ENCODE measurements at regions not wholly inside any gene's neighbourhood (a gene's known extent, or its start where the extent isn't known, plus 50 kb on each side); places are given as distances from the start of the nearest gene placed in this dataset.

DNA sequence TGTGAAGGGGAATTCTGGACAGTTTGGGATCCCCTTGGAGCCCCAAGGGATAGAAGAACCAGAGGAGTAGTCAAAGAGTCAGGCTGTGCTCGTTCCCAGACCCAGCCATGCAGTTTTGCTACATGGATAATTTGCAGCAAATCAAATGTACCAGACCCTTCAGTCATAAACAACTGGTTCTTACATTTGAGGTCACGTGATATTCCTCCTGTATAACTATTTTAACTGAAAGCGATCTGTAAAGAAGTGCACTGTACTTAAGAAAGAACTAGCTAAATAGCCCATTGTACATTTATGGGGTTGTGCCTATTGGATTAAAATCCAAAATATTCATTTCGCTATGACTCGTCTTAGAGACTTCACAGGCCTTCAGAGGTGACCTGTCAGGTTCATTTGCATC, 550.2 kb upstream of the TENM3 start:
- intact Hi-C loops (cut with micrococcal nuclease; ENCODE audit: unreplicated experiment): no loop called here
- 8% methylated on average over 5 of the region's 5 CpGs for WGBS (ENCODE audit: insufficient coverage, insufficient replicate concordance, low lambda C conversion rate, missing lambda C conversion rate)
- no TSS peak for BruUV-seq (replicated peaks)

DNA sequence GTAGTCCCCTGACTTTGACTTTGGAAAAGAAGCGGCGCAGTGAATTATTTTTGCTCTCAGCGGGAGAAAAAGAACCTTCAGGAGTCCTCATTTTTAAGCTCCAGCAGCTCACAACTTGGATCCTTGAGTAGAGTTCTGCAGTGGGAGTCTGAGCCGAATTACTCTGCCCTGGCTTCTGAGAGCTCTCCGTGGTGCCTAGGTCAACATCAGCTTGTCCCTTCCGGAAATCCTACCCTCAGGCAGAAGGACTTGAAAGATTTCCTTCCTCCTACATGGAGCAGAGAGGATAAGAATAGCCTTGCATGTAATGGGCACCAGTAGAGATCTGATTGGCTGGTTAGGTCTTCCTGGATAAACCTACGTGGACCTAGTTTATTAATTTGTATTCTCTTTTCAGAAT, 549.7 kb upstream of the TENM3 start:
- Histone ChIP-seq H3K4me3 (no peak overlapping the region), H3K9ac (ENCODE audit: control insufficient read depth, insufficient read depth, low read length) (no peak overlapping the region), H3K4me2 (ENCODE audit: control insufficient read depth, insufficient read depth) (no peak overlapping the region), H3K36me3 (ENCODE audit: control insufficient read depth in 2 of 2, insufficient read depth in 2 of 2, low read length in 1 of 2) (no peaks in the 10 kb centered on the region), H3K4me1 (ENCODE audit: control insufficient read depth, insufficient read depth, low read length) (no peaks in the 10 kb centered on the region), H3K9me3 (replicated peaks; ENCODE audit: control insufficient read depth, insufficient read depth, low read length) (no peaks in the 10 kb centered on the region), H3K27me3 (replicated peaks in 1 of 2; ENCODE audit: control insufficient read depth in 2 of 2, insufficient read depth in 2 of 2, low read length in 1 of 2) (no peaks in the 10 kb centered on the region), H3K27ac (ENCODE audit: control insufficient read depth, insufficient read depth) (no peak overlapping the region), H3K79me2 (ENCODE audit: control insufficient read depth, insufficient read depth, low read length) (no peaks in the 10 kb centered on the region), H4K20me1 (ENCODE audit: control insufficient read depth, insufficient read depth) (no peaks in the 10 kb centered on the region), H2AFZ (ENCODE audit: control insufficient read depth, low read depth, low read length) (no peak overlapping the region)
- ChIA-PET POLR2A (no interaction called here), SMC1A (ENCODE audit: uncharacterized antibody, unreplicated experiment) (no interaction called here), CTCF (no interaction called here), RAD21 (ENCODE audit: unreplicated experiment) (no interaction called here)
- no peak for TF ChIP-seq CBX3 (IDR thresholded peaks at IDR 0.05; ENCODE audit: borderline replicate concordance, low read depth)
- no peak for TF ChIP-seq PAX8 (IDR thresholded peaks at IDR 0.05)
- TF ChIP-seq ETV6 (conservative IDR thresholded peaks at IDR 0.05 in 1 of 2, IDR thresholded peaks at IDR 0.05 in 1 of 2; ENCODE audit: borderline replicate concordance in 1 of 2, low read depth in 1 of 2): no peak
- TF ChIP-seq YY1 (IDR thresholded peaks at IDR 0.05; ENCODE audit: low read depth, low read length): no peak
- TF ChIP-seq JUNB (IDR thresholded peaks at IDR 0.05): no peak
- TF ChIP-seq, protein P1, sequence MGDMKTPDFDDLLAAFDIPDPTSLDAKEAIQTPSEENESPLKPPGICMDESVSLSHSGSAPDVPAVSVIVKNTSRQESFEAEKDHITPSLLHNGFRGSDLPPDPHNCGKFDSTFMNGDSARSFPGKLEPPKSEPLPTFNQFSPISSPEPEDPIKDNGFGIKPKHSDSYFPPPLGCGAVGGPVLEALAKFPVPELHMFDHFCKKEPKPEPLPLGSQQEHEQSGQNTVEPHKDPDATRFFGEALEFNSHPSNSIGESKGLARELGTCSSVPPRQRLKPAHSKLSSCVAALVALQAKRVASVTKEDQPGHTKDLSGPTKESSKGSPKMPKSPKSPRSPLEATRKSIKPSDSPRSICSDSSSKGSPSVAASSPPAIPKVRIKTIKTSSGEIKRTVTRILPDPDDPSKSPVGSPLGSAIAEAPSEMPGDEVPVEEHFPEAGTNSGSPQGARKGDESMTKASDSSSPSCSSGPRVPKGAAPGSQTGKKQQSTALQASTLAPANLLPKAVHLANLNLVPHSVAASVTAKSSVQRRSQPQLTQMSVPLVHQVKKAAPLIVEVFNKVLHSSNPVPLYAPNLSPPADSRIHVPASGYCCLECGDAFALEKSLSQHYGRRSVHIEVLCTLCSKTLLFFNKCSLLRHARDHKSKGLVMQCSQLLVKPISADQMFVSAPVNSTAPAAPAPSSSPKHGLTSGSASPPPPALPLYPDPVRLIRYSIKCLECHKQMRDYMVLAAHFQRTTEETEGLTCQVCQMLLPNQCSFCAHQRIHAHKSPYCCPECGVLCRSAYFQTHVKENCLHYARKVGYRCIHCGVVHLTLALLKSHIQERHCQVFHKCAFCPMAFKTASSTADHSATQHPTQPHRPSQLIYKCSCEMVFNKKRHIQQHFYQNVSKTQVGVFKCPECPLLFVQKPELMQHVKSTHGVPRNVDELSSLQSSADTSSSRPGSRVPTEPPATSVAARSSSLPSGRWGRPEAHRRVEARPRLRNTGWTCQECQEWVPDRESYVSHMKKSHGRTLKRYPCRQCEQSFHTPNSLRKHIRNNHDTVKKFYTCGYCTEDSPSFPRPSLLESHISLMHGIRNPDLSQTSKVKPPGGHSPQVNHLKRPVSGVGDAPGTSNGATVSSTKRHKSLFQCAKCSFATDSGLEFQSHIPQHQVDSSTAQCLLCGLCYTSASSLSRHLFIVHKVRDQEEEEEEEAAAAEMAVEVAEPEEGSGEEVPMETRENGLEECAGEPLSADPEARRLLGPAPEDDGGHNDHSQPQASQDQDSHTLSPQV (IDR thresholded peaks at IDR 0.05): no peak
- TF ChIP-seq NBN (IDR thresholded peaks at IDR 0.05): no peak
- no peak for TF ChIP-seq CHD4 (IDR thresholded peaks at IDR 0.05)
- BruUV-seq (replicated peaks): no TSS peak
- intact Hi-C loops (cut with micrococcal nuclease; ENCODE audit: unreplicated experiment) (no loop called here), in situ Hi-C loops (cut with MboI) (no loop called here)
- ATAC-seq: no peak
- FAIRE-seq: no peak
- WGBS (ENCODE audit: insufficient coverage, insufficient replicate concordance, low lambda C conversion rate, missing lambda C conversion rate): 22% methylated on average over 7 of the region's 7 CpGs
- no peak for DNase-seq (ENCODE audit: low read depth, low spot score)

More for the DNA sequence above, 550.2 kb upstream of the TENM3 start:
- in situ Hi-C loops (cut with MboI): no loop called here
- Histone ChIP-seq H4K20me1 (ENCODE audit: control insufficient read depth, insufficient read depth) (no peaks in the 10 kb centered on the region), H3K4me2 (ENCODE audit: control insufficient read depth, insufficient read depth) (no peak overlapping the region), H3K4me3 (no peak overlapping the region), H3K27ac (ENCODE audit: control insufficient read depth, insufficient read depth) (no peak overlapping the region), H3K9ac (ENCODE audit: control insufficient read depth, insufficient read depth, low read length) (no peak overlapping the region), H3K36me3 (ENCODE audit: control insufficient read depth in 2 of 2, insufficient read depth in 2 of 2, low read length in 1 of 2) (no peaks in the 10 kb centered on the region), H3K27me3 (replicated peaks in 1 of 2; ENCODE audit: control insufficient read depth in 2 of 2, insufficient read depth in 2 of 2, low read length in 1 of 2) (no peaks in the 10 kb centered on the region), H3K79me2 (ENCODE audit: control insufficient read depth, insufficient read depth, low read length) (no peaks in the 10 kb centered on the region), H3K4me1 (ENCODE audit: control insufficient read depth, insufficient read depth, low read length) (no peaks in the 10 kb centered on the region), H3K9me3 (replicated peaks; ENCODE audit: control insufficient read depth, insufficient read depth, low read length) (no peaks in the 10 kb centered on the region), H2AFZ (ENCODE audit: control insufficient read depth, low read depth, low read length) (no peak overlapping the region)
- ChIA-PET CTCF (no interaction called here), POLR2A (no interaction called here), SMC1A (ENCODE audit: uncharacterized antibody, unreplicated experiment) (no interaction called here), RAD21 (ENCODE audit: unreplicated experiment) (no interaction called here)
- no peak for DNase-seq (ENCODE audit: low read depth, low spot score)
- ATAC-seq: no peak
- no peak for FAIRE-seq
- TF ChIP-seq RAD51 (IDR thresholded peaks at IDR 0.05) (peak; percentile 9; the same call in 1 of the 2 replicates), MTA2 (IDR thresholded peaks at IDR 0.05; ENCODE audit: low read depth) (no peak), RFX5 (IDR thresholded peaks at IDR 0.05; ENCODE audit: low read depth, low read length) (no peak)
- TF ChIP-seq, protein P2, sequence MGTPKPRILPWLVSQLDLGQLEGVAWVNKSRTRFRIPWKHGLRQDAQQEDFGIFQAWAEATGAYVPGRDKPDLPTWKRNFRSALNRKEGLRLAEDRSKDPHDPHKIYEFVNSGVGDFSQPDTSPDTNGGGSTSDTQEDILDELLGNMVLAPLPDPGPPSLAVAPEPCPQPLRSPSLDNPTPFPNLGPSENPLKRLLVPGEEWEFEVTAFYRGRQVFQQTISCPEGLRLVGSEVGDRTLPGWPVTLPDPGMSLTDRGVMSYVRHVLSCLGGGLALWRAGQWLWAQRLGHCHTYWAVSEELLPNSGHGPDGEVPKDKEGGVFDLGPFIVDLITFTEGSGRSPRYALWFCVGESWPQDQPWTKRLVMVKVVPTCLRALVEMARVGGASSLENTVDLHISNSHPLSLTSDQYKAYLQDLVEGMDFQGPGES (IDR thresholded peaks at IDR 0.05): no peak

Data from GM12878 (cell line).